Smooth muscle cell (in vitro differentiated cells): ENCODE measurements at regions not wholly inside any gene's neighbourhood (a gene's known extent, or its start where the extent isn't known, plus 50 kb on each side); places are given as distances from the start of the nearest gene placed in this dataset.
"Not testable (repeated sequence)": the region's sequence is repeated elsewhere in the genome, so short reads cannot be mapped to it uniquely, and the experiment has no call there.

Experiments used
- DNase-seq: peaks from one replicate; lab custom pipeline; 2025; ENCODE audit not compliant: unreplicated experiment; lab: John Stamatoyannopoulos, UW
- H2AFZ ChIP-seq: fragments of 200-600 bp; sonication (generic); 2 replicates; pipeline ENCODE4 v1.6.0; 2016; ENCODE audit warnings: antibody characterized with exemption, low read depth, mild to moderate bottlenecking
- H3F3A ChIP-seq: fragments of 200-600 bp; sonication (generic); 2 replicates; pipeline ENCODE4 v1.6.0; 2017; ENCODE audit warnings: antibody characterized with exemption, low read depth
- H3K27ac ChIP-seq: fragments of 200-600 bp; sonication (generic); 2 replicates; pipeline ENCODE4 v1.5.1; 2016; ENCODE audit warnings: low read depth, mild to moderate bottlenecking
- H3K27me3 ChIP-seq: fragments of 200-600 bp; sonication (generic); 2 replicates; pipeline ENCODE4 v1.6.1; 2016; ENCODE audit warnings: low read depth, mild to moderate bottlenecking
- H3K36me3 ChIP-seq: fragments of 200-600 bp; sonication (generic); 2 replicates; pipeline ENCODE4 v1.5.1; 2016; ENCODE audit warnings: low read depth
- H3K4me1 ChIP-seq: fragments of 200-600 bp; sonication (generic); 2 replicates; pipeline ENCODE4 v1.5.1; 2016; ENCODE audit warnings: low read depth
- H3K4me2 ChIP-seq: fragments of 200-600 bp; sonication (generic); 2 replicates; pipeline ENCODE4 v1.6.0; 2016; ENCODE audit warnings: mild to moderate bottlenecking
- H3K4me3 ChIP-seq: fragments of 200-600 bp; sonication (generic); 2 replicates; pipeline ENCODE4 v1.5.1; 2016; ENCODE audit warnings: mild to moderate bottlenecking
- H3K79me2 ChIP-seq: fragments of 200-600 bp; sonication (generic); 2 replicates; pipeline ENCODE4 v1.6.0; 2016; ENCODE audit warnings: low read depth, mild to moderate bottlenecking
- H3K9ac ChIP-seq: fragments of 200-600 bp; sonication (generic); 2 replicates; pipeline ENCODE4 v1.6.0; 2016; ENCODE audit warnings: low read depth
- H3K9me3 ChIP-seq: fragments of 200-600 bp; sonication (generic); replicated peaks from 2 replicates; pipeline ENCODE4 v1.5.1; 2016; ENCODE audit warnings: low read depth
- H4K20me1 ChIP-seq: fragments of 200-600 bp; sonication (generic); 2 replicates; pipeline ENCODE4 v1.6.0; 2016; ENCODE audit warnings: low read depth
- CTCF ChIP-seq: fragments of 200-600 bp; sonication (generic); IDR thresholded peaks from 2 replicates; pipeline ENCODE4 v1.5.1; 2017; ENCODE audit warnings: borderline replicate concordance, mild to moderate bottlenecking, antibody characterized with exemption; ENCODE audit not compliant: insufficient read depth, poor library complexity, severe bottlenecking
- WGBS: methylation state at CpG from one replicate; pipeline ENCODE4 v1.1.7; 2016; ENCODE audit warnings: low lambda C conversion rate; 5-methylcytosine and 5-hydroxymethylcytosine counted together

DNA sequence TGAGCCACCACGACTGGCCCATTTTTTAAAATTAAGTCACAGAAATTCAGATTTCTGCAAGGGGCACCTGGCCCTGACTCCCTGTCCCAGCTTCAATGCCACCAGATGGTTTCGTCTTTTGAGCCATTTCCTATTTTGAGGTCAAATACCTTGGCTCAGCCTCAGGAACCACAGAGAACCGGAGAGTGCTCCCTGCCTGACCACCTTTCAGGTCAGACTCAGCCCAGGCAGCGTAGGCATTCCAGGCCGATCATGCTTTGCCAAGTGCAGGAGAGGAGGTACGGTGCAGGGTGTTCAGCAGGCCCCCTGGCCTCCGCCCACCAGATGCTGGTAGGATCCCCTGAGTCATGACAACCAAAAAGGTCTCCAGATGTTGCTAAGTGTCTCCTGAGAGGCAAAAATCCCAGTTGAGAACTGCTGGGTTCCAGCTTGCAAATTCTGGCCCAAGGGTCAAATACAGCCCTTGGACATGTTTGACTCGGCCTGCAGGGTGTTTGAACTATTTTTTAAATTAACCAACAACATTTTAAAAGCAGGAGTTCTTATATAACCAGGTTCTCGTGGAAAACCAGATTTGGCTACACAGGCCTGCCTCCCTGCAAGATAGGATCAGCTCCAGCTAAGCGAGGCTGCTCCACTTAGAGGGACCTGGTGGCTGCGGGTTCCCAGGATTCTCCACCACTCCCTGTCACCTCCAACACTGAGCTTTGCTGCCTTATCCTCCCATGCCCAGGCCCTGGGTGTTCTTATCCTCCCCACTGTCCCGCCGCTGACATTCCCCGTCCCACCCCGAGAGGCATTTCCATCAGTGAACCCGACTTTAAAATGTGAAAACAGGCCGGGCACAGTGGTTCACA is 61.9 kb upstream of the TARDBP start:
- DNase-seq, result no peak

DNA sequence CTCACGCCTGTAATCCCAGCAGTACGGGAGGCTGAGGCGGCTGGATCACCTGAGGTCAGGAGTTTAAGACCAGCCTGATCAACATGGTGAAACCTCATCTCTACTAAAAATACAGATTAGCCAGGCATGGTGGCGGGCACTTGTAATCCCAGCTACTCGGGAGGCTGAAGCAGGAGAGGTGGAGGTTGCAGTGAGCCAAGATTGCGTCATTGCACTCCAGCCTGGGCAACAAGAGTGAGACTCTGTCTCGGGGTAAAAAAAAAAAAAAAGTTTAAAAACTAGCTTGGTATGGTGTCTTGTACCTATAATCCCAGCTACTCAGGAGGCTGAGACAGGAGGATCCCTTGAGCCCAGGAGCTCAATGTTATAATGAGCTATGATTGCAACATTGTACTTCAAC is 61.2 kb upstream of the TARDBP start:
- not testable (repeated sequence) for DNase-seq

More for the DNA sequence above, 61.9 kb upstream of the TARDBP start:
- Histone ChIP-seq H3K9ac (no peak overlapping the region), H3K27me3 (no peaks in the 10 kb centered on the region), H3K4me1 (no peaks in the 10 kb centered on the region), H3K79me2 (no peaks in the 10 kb centered on the region), H3F3A (no peaks in the 10 kb centered on the region), H3K36me3 (no peaks in the 10 kb centered on the region), H3K9me3 (no peaks in the 10 kb centered on the region), H2AFZ (no peak overlapping the region), H4K20me1 (no peaks in the 10 kb centered on the region), H3K4me3 (no peak overlapping the region), H3K27ac (no peak overlapping the region), H3K4me2 (no peak overlapping the region)
- TF ChIP-seq CTCF, result no peak
- WGBS, result 88% methylated on average over 17 of the region's 17 CpGs

GRCh38 chr1:10951961-10952360 is 60.5 kb upstream of the TARDBP start:
- Histone ChIP-seq H3K36me3 (no peaks in the 10 kb centered on the region), H2AFZ (no peak overlapping the region), H3K27ac (no peak overlapping the region), H3K27me3 (no peaks in the 10 kb centered on the region), H3K9me3 (no peaks in the 10 kb centered on the region), H3K4me1 (no peaks in the 10 kb centered on the region), H3K4me2 (no peak overlapping the region), H4K20me1 (no peaks in the 10 kb centered on the region), H3K9ac (no peak overlapping the region), H3K79me2 (no peaks in the 10 kb centered on the region), H3K4me3 (no peak overlapping the region), H3F3A (no peaks in the 10 kb centered on the region)
- no peak for TF ChIP-seq CTCF
- 82% methylated on average over 4 of the region's 4 CpGs for WGBS
- no peak for DNase-seq

More for the DNA sequence above, 61.2 kb upstream of the TARDBP start:
- not testable (repeated sequence) for H3K4me2 ChIP-seq, H3F3A ChIP-seq, H3K9me3 ChIP-seq, H3K36me3 ChIP-seq, H3K4me1 ChIP-seq, H3K79me2 ChIP-seq, H3K4me3 ChIP-seq, H3K27ac ChIP-seq, H3K27me3 ChIP-seq, H3K9ac ChIP-seq, H4K20me1 ChIP-seq, H2AFZ ChIP-seq
- 94% methylated on average over 7 of the region's 7 CpGs for WGBS

DNA sequence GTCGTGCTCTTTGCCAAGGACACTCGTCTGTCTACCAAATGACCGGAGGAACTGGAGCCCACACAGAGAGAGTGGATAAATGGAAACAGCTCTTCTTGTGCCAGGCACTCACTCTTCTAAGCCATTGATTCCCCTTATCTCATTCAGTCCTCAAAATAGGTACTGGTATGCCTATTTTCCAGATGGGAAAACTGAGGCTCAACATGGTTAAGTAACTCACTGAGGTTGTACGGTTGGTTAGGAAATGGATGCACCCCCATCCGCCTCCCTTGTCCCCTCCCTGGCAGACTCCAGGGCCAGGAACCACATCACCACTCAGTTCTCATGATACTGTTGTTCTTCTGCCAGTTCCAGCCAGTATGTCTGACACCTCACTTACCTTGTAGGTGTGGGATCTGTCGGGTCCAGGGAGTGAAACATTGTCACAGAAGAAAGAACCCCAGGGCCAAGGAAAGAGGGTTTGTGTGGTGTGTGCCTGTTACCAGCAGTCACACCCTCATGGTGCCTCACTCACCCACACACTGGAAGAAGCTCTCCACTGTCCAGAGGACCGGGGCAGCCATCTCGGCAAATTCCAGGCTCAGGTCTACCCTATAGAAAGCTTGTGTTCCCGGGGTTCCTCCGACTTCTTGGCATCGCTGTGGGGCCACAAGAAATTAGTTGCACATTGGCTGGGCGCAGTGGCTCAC is 58.8 kb upstream of the TARDBP start:
- Histone ChIP-seq H3K9me3 (no peaks in the 10 kb centered on the region), H3K36me3 (no peaks in the 10 kb centered on the region), H3K4me3 (no peak overlapping the region), H3K27ac (no peak overlapping the region), H3F3A (no peaks in the 10 kb centered on the region), H2AFZ (no peak overlapping the region), H3K4me2 (no peak overlapping the region), H3K9ac (no peak overlapping the region), H3K79me2 (no peaks in the 10 kb centered on the region), H3K4me1 (no peaks in the 10 kb centered on the region), H3K27me3 (no peaks in the 10 kb centered on the region), H4K20me1 (no peaks in the 10 kb centered on the region)
- TF ChIP-seq CTCF, result no peak
- WGBS, result 94% methylated on average over 12 of the region's 12 CpGs
- no peak for DNase-seq
